ENCODE measurements at regions not wholly inside any gene's neighbourhood (a gene's known extent, or its start where the extent isn't known, plus 50 kb on each side); places are given as distances from the start of the nearest gene placed in this dataset.

GRCh38 chr18:57923611-57924010, 120.4 kb upstream of the NEDD4L start:
- no peak for TF ChIP-seq CTCF (IDR thresholded peaks at IDR 0.05)
- TF ChIP-seq POLR2A (IDR thresholded peaks at IDR 0.05) = no peak
